ENCODE measurements at regions not wholly inside any gene's neighbourhood (a gene's known extent, or its start where the extent isn't known, plus 50 kb on each side); places are given as distances from the start of the nearest gene placed in this dataset.

- CTCF ChIA-PET: no interaction called here
Observed at GRCh38 chr2:15861172-15861822, 79.1 kb upstream of the MYCN start.

GRCh38 chr2:15861898-15862297 lies 78.5 kb upstream of the MYCN start:
- DNase-seq: no peak
- Mint-ChIP-seq H3K36me3 (ENCODE audit: insufficient read depth, unreplicated experiment) (no peaks in the 10 kb centered on the region), H3K27me3 (ENCODE audit: unreplicated experiment) (peaks cover 26% of the 10 kb centered on the region), H3K4me3 (ENCODE audit: low read depth, unreplicated experiment) (no peak overlapping the region), H3K9me3 (ENCODE audit: low read depth, unreplicated experiment) (peaks cover 7% of the 10 kb centered on the region), H3K4me1 (ENCODE audit: low read depth, unreplicated experiment) (peaks cover 8% of the 10 kb centered on the region), H3K27ac (ENCODE audit: unreplicated experiment) (no peak overlapping the region)
- BruUV-seq (replicated peaks): no TSS peak
- TF ChIP-seq CTCF (IDR thresholded peaks at IDR 0.05; ENCODE audit: unreplicated experiment): no peak
- intact Hi-C loops (cut with micrococcal nuclease; ENCODE audit: unreplicated experiment): no loop called here
- CTCF ChIA-PET: no interaction called here

More at GRCh38 chr2:15861172-15861822, 79.1 kb upstream of the MYCN start:
- Mint-ChIP-seq H3K27ac (ENCODE audit: unreplicated experiment) (no peak overlapping the region), H3K4me1 (ENCODE audit: low read depth, unreplicated experiment) (peaks cover 8% of the 10 kb centered on the region), H3K4me3 (ENCODE audit: low read depth, unreplicated experiment) (no peak overlapping the region), H3K9me3 (ENCODE audit: low read depth, unreplicated experiment) (peaks cover 6% of the 10 kb centered on the region), H3K36me3 (ENCODE audit: insufficient read depth, unreplicated experiment) (no peaks in the 10 kb centered on the region), H3K27me3 (ENCODE audit: unreplicated experiment) (peaks cover 20% of the 10 kb centered on the region)
- BruUV-seq (replicated peaks): no TSS peak
- intact Hi-C loops (cut with micrococcal nuclease; ENCODE audit: unreplicated experiment): no loop called here
- TF ChIP-seq CTCF (IDR thresholded peaks at IDR 0.05; ENCODE audit: unreplicated experiment): no peak
- no peak for DNase-seq

- BruUV-seq (replicated peaks): no TSS peak
- H3K4me1 Mint-ChIP-seq (ENCODE audit: low read depth, unreplicated experiment): peaks cover 8% of the 10 kb centered on the region
- intact Hi-C loops (cut with micrococcal nuclease; ENCODE audit: unreplicated experiment): no loop called here
- H3K27me3 Mint-ChIP-seq (ENCODE audit: unreplicated experiment): peaks cover 29% of the 10 kb centered on the region
- DNase-seq: no peak
- CTCF ChIA-PET: interaction anchor here (0.6 to 0.7 kb wide), 2 partner anchors 356 to 363 kb away, joined by 3 read pairs; no protein-coding TSS in a partner anchor
- TF ChIP-seq CTCF (IDR thresholded peaks at IDR 0.05; ENCODE audit: unreplicated experiment): no peak
- peaks cover 7% of the 10 kb centered on the region for H3K9me3 Mint-ChIP-seq (ENCODE audit: low read depth, unreplicated experiment)
- H3K36me3 Mint-ChIP-seq (ENCODE audit: insufficient read depth, unreplicated experiment): no peaks in the 10 kb centered on the region
- H3K4me3 Mint-ChIP-seq (ENCODE audit: low read depth, unreplicated experiment): no peak overlapping the region
- H3K27ac Mint-ChIP-seq (ENCODE audit: unreplicated experiment): no peak overlapping the region
Observed at GRCh38 chr2:15863089-15863488, 77.3 kb upstream of the MYCN start.

- BruUV-seq (replicated peaks): no TSS peak
- peaks cover 8% of the 10 kb centered on the region for H3K4me1 Mint-ChIP-seq (ENCODE audit: low read depth, unreplicated experiment)
- H3K36me3 Mint-ChIP-seq (ENCODE audit: insufficient read depth, unreplicated experiment): no peaks in the 10 kb centered on the region
- H3K27ac Mint-ChIP-seq (ENCODE audit: unreplicated experiment): no peak overlapping the region
- TF ChIP-seq CTCF (IDR thresholded peaks at IDR 0.05; ENCODE audit: unreplicated experiment): no peak
- CTCF ChIA-PET: interaction anchor here (0.6 kb wide), 1 partner anchor 355 kb away, joined by 3 read pairs; no protein-coding TSS in a partner anchor
- peaks cover 29% of the 10 kb centered on the region for H3K27me3 Mint-ChIP-seq (ENCODE audit: unreplicated experiment)
- no peak for DNase-seq
- peaks cover 7% of the 10 kb centered on the region for H3K9me3 Mint-ChIP-seq (ENCODE audit: low read depth, unreplicated experiment)
- H3K4me3 Mint-ChIP-seq (ENCODE audit: low read depth, unreplicated experiment): no peak overlapping the region
- intact Hi-C loops (cut with micrococcal nuclease; ENCODE audit: unreplicated experiment): no loop called here
Observed at GRCh38 chr2:15863494-15864175, 76.7 kb upstream of the MYCN start.

Measured in Calu3 (cell line).